ENCODE measurements at regions not wholly inside any gene's neighbourhood (a gene's known extent, or its start where the extent isn't known, plus 50 kb on each side); places are given as distances from the start of the nearest gene placed in this dataset.

- no peaks in the 10 kb centered on the region for H3K9me2 ChIP-seq (replicated peaks; ENCODE audit: insufficient read depth, low read length)
- no peaks in the 10 kb centered on the region for H3K36me3 ChIP-seq (ENCODE audit: insufficient read depth, low read length)
- H3K4me2 ChIP-seq (ENCODE audit: low read depth, low read length, poor library complexity, severe bottlenecking) = no peak overlapping the region
- no peak overlapping the region for H3K27ac ChIP-seq (ENCODE audit: low read length)
- no peaks in the 10 kb centered on the region for H3K9me3 ChIP-seq (ENCODE audit: low read length)
- no peak for DNase-seq
- no peaks in the 10 kb centered on the region for H3K79me2 ChIP-seq (ENCODE audit: low read length)
- H3K27me3 ChIP-seq (ENCODE audit: low read length) = no peaks in the 10 kb centered on the region
- no peak overlapping the region for H3K9ac ChIP-seq (ENCODE audit: low read length)
- no peaks in the 10 kb centered on the region for H3K4me1 ChIP-seq (ENCODE audit: low read length)
- no peaks in the 10 kb centered on the region for H4K20me1 ChIP-seq (ENCODE audit: insufficient read depth, low read depth, low read length)
- no peak overlapping the region for H3K4me3 ChIP-seq (ENCODE audit: low read length)
- no peak overlapping the region for H2AFZ ChIP-seq (ENCODE audit: low read length)
Observed at GRCh38 chr1:48054232-48054631, 57.0 kb upstream of the TRABD2B start.

- Histone ChIP-seq H3K9me2 (replicated peaks; ENCODE audit: insufficient read depth, low read length) (no peaks in the 10 kb centered on the region), H3K79me2 (ENCODE audit: low read length) (no peaks in the 10 kb centered on the region), H3K4me3 (ENCODE audit: low read length) (no peak overlapping the region), H3K4me2 (ENCODE audit: low read depth, low read length, poor library complexity, severe bottlenecking) (no peak overlapping the region), H3K27me3 (ENCODE audit: low read length) (no peaks in the 10 kb centered on the region), H3K27ac (ENCODE audit: low read length) (no peak overlapping the region), H3K4me1 (ENCODE audit: low read length) (no peaks in the 10 kb centered on the region), H4K20me1 (ENCODE audit: insufficient read depth, low read depth, low read length) (no peaks in the 10 kb centered on the region), H3K9ac (ENCODE audit: low read length) (no peak overlapping the region), H2AFZ (ENCODE audit: low read length) (no peak overlapping the region), H3K9me3 (ENCODE audit: low read length) (no peaks in the 10 kb centered on the region), H3K36me3 (ENCODE audit: insufficient read depth, low read length) (no peaks in the 10 kb centered on the region)
- DNase-seq = no peak
Observed at GRCh38 chr1:48052923-48053291, 55.7 kb upstream of the TRABD2B start.

GRCh38 chr1:48051466-48052126, 54.4 kb upstream of the TRABD2B start:
- H4K20me1 ChIP-seq (ENCODE audit: insufficient read depth, low read depth, low read length) = no peaks in the 10 kb centered on the region
- H3K27me3 ChIP-seq (ENCODE audit: low read length) = no peaks in the 10 kb centered on the region
- H3K79me2 ChIP-seq (ENCODE audit: low read length) = no peaks in the 10 kb centered on the region
- no peak overlapping the region for H2AFZ ChIP-seq (ENCODE audit: low read length)
- no peak overlapping the region for H3K4me3 ChIP-seq (ENCODE audit: low read length)
- H3K9me3 ChIP-seq (ENCODE audit: low read length) = no peaks in the 10 kb centered on the region
- DNase-seq = no peak
- H3K36me3 ChIP-seq (ENCODE audit: insufficient read depth, low read length) = no peaks in the 10 kb centered on the region
- H3K9me2 ChIP-seq (replicated peaks; ENCODE audit: insufficient read depth, low read length) = no peaks in the 10 kb centered on the region
- no peak overlapping the region for H3K4me2 ChIP-seq (ENCODE audit: low read depth, low read length, poor library complexity, severe bottlenecking)
- no peak overlapping the region for H3K9ac ChIP-seq (ENCODE audit: low read length)
- no peak overlapping the region for H3K27ac ChIP-seq (ENCODE audit: low read length)
- H3K4me1 ChIP-seq (ENCODE audit: low read length) = no peaks in the 10 kb centered on the region

- Histone ChIP-seq H2AFZ (ENCODE audit: low read length) (no peak overlapping the region), H3K9me3 (ENCODE audit: low read length) (no peaks in the 10 kb centered on the region)
Observed at GRCh38 chr1:48049823-48050535, 52.8 kb upstream of the TRABD2B start.

GRCh38 chr1:48048980-48049379, 51.8 kb upstream of the TRABD2B start:
- no peak overlapping the region for H3K4me2 ChIP-seq (ENCODE audit: low read depth, low read length, poor library complexity, severe bottlenecking)
- H3K27me3 ChIP-seq (ENCODE audit: low read length) = no peaks in the 10 kb centered on the region
- no peaks in the 10 kb centered on the region for H3K79me2 ChIP-seq (ENCODE audit: low read length)
- H3K9ac ChIP-seq (ENCODE audit: low read length) = no peak overlapping the region
- H3K36me3 ChIP-seq (ENCODE audit: insufficient read depth, low read length) = no peaks in the 10 kb centered on the region
- H3K4me1 ChIP-seq (ENCODE audit: low read length) = no peaks in the 10 kb centered on the region
- no peak overlapping the region for H2AFZ ChIP-seq (ENCODE audit: low read length)
- DNase-seq = no peak
- H3K9me2 ChIP-seq (replicated peaks; ENCODE audit: insufficient read depth, low read length) = no peaks in the 10 kb centered on the region
- no peaks in the 10 kb centered on the region for H3K9me3 ChIP-seq (ENCODE audit: low read length)
- no peak overlapping the region for H3K4me3 ChIP-seq (ENCODE audit: low read length)
- H3K27ac ChIP-seq (ENCODE audit: low read length) = no peak overlapping the region
- H4K20me1 ChIP-seq (ENCODE audit: insufficient read depth, low read depth, low read length) = no peaks in the 10 kb centered on the region

More at GRCh38 chr1:48049823-48050535, 52.8 kb upstream of the TRABD2B start:
- no peaks in the 10 kb centered on the region for H3K4me1 ChIP-seq (ENCODE audit: low read length)
- no peak overlapping the region for H3K27ac ChIP-seq (ENCODE audit: low read length)
- no peaks in the 10 kb centered on the region for H3K36me3 ChIP-seq (ENCODE audit: insufficient read depth, low read length)
- no peak overlapping the region for H3K9ac ChIP-seq (ENCODE audit: low read length)
- no peak overlapping the region for H3K4me2 ChIP-seq (ENCODE audit: low read depth, low read length, poor library complexity, severe bottlenecking)
- H3K4me3 ChIP-seq (ENCODE audit: low read length) = no peak overlapping the region
- H3K79me2 ChIP-seq (ENCODE audit: low read length) = no peaks in the 10 kb centered on the region
- no peaks in the 10 kb centered on the region for H3K9me2 ChIP-seq (replicated peaks; ENCODE audit: insufficient read depth, low read length)
- H3K27me3 ChIP-seq (ENCODE audit: low read length) = no peaks in the 10 kb centered on the region
- DNase-seq = no peak
- H4K20me1 ChIP-seq (ENCODE audit: insufficient read depth, low read depth, low read length) = no peaks in the 10 kb centered on the region

- H3K27ac ChIP-seq (ENCODE audit: low read length) = no peak overlapping the region
- no peak overlapping the region for H3K9ac ChIP-seq (ENCODE audit: low read length)
- no peaks in the 10 kb centered on the region for H4K20me1 ChIP-seq (ENCODE audit: insufficient read depth, low read depth, low read length)
- no peak overlapping the region for H3K4me3 ChIP-seq (ENCODE audit: low read length)
- H3K27me3 ChIP-seq (ENCODE audit: low read length) = no peaks in the 10 kb centered on the region
- no peak overlapping the region for H3K4me2 ChIP-seq (ENCODE audit: low read depth, low read length, poor library complexity, severe bottlenecking)
- no peak for DNase-seq
- no peaks in the 10 kb centered on the region for H3K36me3 ChIP-seq (ENCODE audit: insufficient read depth, low read length)
- no peaks in the 10 kb centered on the region for H3K9me3 ChIP-seq (ENCODE audit: low read length)
- no peaks in the 10 kb centered on the region for H3K9me2 ChIP-seq (replicated peaks; ENCODE audit: insufficient read depth, low read length)
- no peaks in the 10 kb centered on the region for H3K79me2 ChIP-seq (ENCODE audit: low read length)
- no peaks in the 10 kb centered on the region for H3K4me1 ChIP-seq (ENCODE audit: low read length)
- H2AFZ ChIP-seq (ENCODE audit: low read length) = no peak overlapping the region
Observed at GRCh38 chr1:48048064-48048463, 50.9 kb upstream of the TRABD2B start.

GRCh38 chr1:48047116-48047515, 49.9 kb upstream of the TRABD2B start:
- Histone ChIP-seq H3K36me3 (ENCODE audit: insufficient read depth, low read length) (no peaks in the 10 kb centered on the region), H3K9me2 (replicated peaks; ENCODE audit: insufficient read depth, low read length) (no peaks in the 10 kb centered on the region), H3K4me2 (ENCODE audit: low read depth, low read length, poor library complexity, severe bottlenecking) (no peak overlapping the region), H3K79me2 (ENCODE audit: low read length) (no peaks in the 10 kb centered on the region), H3K27ac (ENCODE audit: low read length) (no peak overlapping the region), H3K4me1 (ENCODE audit: low read length) (no peaks in the 10 kb centered on the region), H4K20me1 (ENCODE audit: insufficient read depth, low read depth, low read length) (no peaks in the 10 kb centered on the region), H3K9me3 (ENCODE audit: low read length) (no peaks in the 10 kb centered on the region), H3K9ac (ENCODE audit: low read length) (no peak overlapping the region), H3K27me3 (ENCODE audit: low read length) (no peaks in the 10 kb centered on the region), H3K4me3 (ENCODE audit: low read length) (no peak overlapping the region), H2AFZ (ENCODE audit: low read length) (no peak overlapping the region)
- DNase-seq = no peak

Data from Karpas-422 (cell line).